HG02973 (cell line): ENCODE measurements at regions not wholly inside any gene's neighbourhood (a gene's known extent, or its start where the extent isn't known, plus 50 kb on each side); places are given as distances from the start of the nearest gene placed in this dataset.

ENCODE experiments used
- ATAC-seq: cut with Tn5 transposase; IDR thresholded peaks from one replicate; pipeline ENCODE4 v1.9.1; 2021; ENCODE audit warnings: moderate library complexity; ENCODE audit not compliant: unreplicated experiment

DNA sequence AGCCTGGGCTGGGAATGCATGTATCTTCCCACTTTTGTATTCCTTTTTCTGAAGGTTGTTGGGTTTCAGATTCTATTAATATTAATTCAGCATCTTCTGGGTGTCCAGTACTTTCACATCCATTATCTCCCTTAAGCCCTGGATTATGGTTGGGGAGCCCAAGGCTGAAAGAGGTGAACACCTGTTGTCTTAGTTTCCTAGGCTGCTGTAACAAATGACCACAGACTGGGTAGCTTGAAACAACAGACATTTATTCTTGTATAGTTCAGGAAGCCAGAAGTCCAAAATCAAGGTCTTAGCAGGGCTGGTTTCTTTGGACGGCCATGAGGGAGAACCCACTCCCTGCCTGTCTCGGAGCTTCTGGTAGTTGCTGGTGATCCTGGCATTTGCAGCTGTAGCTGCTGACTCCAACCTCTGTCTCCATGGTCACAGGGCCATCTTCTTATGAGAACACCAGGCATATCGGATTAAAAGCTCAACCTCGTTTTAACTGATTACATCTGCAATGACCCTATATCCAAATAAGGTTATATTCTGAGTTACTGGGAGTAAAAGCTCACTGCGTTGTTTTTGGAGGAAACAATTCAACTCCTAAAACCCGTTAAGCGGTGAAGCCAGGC is 68.2 kb upstream of the CLMN start:
- ATAC-seq = no peak

DNA sequence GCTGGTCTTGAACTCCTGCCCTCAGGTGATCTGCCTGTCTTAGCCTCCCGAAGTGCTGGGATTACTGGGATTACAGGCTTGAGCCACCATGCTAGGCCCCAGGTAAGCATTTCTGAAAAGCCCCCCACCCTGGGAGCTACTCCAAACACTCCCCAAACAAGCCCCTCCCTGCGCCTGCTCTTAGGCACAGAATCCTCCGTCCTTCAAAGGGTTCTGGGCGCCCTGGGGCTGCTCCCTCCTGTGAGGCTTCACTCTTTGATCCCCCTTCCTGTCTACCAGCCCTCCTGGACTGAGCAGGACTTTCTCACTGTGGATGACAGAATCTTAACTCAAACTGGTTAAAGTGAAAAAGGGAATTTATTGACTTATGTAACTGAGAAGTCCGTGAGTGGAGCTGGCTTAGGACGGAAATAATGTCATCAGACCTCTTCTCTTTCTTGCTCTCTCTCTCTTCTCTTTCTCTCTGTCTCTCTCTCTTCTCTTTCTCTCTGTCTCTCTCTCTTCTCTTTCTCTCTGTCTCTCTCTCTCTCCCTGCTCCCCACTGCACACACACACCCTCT is 66.9 kb upstream of the CLMN start:
- ATAC-seq = no peak

DNA sequence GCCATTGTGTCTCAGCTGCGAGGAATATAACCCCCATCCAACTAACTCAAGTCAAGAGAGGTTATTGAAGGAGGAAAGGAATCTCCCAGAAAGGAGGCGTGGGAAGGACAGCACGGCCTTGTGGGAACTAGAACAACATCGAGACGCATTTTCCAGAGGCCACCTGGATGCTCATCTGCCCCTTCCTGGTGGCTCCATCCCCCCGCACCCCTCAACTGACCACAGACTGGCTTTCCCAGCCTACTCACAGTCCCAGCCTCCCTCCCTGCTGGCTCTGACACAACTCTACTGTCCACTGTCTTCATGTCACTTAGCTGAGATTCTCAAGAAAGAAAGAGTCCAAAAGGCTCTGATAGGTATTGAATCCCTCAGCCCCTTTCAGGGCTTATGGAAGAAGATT is 66.0 kb upstream of the CLMN start:
- no peak for ATAC-seq

DNA sequence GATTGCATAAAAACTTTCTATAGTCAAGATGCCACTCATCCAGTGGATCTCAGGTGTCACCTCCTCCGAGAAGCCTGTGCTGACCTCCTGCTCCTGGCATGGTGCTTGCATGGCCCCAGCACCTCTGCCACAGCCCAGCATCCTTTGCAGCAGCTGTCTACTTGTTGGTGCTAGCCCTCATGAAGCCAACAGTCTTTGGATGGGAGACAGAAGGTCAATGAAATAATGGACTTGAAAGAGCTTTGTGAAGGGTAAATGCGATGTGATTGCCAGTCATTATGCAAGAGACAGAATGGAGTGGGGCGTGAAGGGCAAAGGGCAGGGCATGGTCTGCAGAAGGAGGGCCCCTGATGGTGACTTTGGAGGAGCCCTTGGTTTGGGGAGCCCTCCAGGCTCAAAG is 63.0 kb upstream of the CLMN start:
- ATAC-seq = no peak

DNA sequence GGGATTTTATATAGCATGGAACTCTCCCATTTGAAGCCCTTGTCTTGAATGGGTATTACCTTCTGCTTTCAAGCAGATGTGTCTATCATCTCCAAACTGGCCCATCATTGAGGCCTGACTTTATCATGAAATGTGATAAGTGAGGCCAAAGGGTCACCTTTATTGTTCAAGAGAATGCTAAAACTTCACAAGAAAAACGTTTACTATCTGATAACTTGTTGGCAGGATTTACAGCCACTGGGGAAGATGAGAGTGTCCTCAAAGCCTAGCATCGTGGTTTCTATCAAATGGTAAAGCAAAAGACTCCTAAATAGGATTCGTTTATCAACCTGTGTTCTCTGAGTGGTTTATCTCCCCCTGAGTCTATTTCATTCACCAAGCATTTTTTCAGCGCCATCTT is 62.0 kb upstream of the CLMN start:
- no peak for ATAC-seq

DNA sequence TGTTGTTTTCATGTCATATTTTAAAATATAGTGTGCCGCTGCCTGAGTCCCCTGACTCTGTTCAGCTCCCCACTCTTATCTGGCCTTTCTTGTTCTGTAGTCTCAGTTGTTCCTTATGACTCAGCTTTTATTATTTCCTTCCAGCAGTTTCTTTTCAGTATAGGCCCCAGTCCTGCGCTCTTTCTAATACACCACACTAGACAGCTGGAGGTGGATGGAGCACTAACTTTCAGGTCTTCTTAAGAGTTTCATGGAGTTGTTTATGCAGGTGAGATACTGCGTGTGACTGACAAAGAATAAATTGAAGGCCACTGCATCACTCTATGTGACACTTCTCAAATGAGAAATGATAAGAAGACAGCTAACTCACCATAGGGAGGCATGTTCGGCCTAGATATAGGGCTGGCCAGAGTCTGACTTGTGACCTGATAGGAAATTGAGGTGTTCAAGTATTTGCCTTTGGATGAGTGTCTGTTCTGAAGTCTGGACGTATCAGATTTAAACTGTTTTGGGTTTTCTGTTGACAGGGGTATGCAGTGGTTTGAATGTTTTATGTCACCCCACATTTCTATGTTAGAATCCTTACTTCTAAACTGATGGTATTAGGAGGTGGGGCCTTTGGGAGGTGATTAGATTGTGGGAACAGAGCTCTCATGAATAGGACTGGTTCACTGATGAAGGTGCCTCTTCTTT is 60.8 kb upstream of the CLMN start:
- ATAC-seq = no peak

DNA sequence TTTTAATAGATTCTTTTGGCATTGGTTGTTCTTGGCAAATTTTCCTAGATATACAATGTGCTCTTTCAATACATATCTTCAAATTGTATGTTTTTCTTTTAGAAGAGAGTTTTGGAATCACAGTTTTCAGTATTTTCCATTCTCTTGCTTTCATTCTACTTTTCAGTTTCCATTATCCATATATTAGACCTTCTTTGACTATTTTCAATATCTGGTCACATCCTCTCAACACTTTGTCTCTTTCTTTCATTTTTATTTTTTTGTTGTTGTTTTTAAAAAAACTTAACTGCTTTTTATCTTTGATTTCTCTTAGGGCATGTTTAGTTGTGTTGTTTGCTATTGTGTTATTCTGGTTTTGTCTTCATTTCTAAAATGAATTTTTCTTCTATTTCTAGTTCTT is 59.9 kb upstream of the CLMN start:
- ATAC-seq = no peak

DNA sequence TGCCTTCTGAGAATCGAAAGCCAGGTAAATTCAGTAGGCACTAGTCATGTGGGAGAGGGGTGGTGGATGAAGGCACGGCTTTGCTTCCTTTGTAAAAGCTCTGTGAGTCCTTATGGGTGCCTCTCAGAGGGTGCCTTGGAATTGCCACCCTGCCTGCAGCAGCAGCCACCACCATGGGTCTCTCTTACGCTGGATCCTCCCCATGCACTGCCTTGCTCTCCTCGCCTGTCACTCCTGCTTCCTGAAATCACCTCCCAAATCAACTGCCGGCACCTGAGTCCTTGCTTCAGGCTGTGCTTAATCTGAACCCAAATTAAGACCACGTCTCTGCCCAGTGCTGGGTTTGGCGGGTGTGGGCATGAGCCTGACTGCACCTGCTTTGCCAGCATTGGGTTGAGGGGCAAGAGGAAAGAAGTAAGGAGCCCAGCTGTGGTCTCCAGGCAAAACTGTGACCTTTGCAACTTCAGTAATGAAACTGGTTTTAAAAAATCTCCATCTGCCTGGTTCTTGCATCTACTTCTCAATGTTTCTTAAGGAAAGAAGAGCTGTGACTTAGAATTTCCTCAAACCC is 55.9 kb upstream of the CLMN start:
- ATAC-seq = no peak

DNA sequence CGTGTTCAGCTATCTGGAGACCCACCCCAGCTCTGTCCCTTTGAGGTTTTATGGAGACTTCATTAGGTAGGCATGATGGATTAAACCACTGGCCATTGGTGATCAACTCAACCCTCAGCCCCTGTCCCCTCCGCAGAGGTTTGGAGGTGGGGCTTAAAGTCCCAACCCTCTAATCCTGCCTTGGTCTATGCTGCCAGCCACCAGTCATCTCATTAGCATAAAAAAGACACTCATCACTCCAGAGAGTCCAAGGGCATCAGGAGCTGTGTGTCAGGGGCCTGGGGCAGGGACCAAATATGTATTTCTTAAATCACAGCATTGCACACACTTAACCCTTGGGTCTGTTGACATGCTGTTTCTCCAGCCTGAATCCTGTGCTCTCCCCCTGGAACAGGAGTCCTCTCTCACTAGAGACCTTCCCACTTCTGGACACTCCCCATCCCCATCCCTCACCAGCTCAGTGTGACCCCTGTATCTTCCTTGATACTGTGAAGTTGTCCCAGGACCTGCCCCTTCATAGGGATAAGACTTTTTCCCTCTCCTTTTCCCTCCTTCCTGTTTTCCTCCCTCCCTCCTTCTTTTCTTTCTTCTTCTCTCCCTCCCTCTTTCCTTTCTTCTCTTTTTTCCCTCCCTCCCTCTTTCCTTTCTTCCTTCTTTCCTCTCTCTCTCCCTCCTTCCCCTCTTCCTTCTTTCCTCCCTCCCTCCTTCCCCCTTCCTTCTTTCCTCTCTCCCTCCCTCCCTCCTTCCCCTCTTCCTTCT is 54.7 kb upstream of the CLMN start:
- no peak for ATAC-seq

DNA sequence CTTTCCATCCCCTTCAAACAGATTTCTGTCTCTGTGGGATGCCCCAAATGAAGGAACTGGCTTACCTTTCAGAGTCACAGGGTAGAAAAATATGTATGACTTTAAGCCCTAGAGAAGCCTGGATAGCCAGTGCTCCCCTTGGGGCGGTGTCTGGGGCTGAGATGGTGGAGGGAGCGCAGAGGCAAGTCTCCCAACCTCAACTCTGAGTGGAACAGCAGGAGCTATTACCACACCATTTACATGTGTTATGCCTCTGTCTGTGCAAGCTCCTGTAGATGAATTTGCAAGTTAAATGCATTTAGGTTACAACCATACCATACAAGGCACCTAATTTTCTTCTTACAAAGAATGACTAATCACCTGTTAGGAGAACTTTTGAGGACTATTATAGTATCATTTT is 50.4 kb upstream of the CLMN start:
- no peak for ATAC-seq
